ENCODE measurements at regions not wholly inside any gene's neighbourhood (a gene's known extent, or its start where the extent isn't known, plus 50 kb on each side); places are given as distances from the start of the nearest gene placed in this dataset.

DNA sequence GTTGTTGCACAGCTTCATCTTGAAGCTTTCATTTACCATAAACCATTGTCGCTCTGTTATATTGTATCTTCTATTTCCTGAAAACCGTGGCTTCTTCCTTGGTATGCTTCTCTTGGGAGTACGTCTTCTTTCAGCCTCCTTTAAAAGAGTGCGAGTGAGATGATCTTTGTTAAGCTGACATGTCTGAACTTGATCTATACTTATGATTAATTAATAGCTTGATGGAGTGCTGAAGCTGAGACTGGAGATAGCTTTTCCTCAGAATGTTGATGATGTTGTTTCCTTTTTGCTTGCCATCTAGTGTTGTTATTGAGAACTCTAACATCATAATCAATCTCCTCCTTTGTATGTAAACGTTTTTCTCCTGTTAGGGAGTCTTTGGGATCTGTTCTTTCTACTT, 529.3 kb upstream of the SPRY2 start:
- Histone ChIP-seq H3K4me3 (no peak overlapping the region), H2AFZ (peak overlapping the region; percentile 63; the same call in 1 of the 2 replicates), H3K27ac (ENCODE audit: low read depth) (no peak overlapping the region), H3K27me3 (ENCODE audit: insufficient read depth) (no peaks in the 10 kb centered on the region), H3K79me2 (replicated peaks; ENCODE audit: insufficient read depth) (no peaks in the 10 kb centered on the region), H3K9me2 (ENCODE audit: insufficient read depth) (no peaks in the 10 kb centered on the region), H3K36me3 (ENCODE audit: insufficient read depth) (no peaks in the 10 kb centered on the region), H3K4me2 (no peak overlapping the region), H4K20me1 (replicated peaks; ENCODE audit: insufficient read depth) (no peaks in the 10 kb centered on the region), H3K4me1 (ENCODE audit: insufficient read depth) (peaks cover 7% of the 10 kb centered on the region; the same call in 1 of the 2 replicates), H3F3A (replicated peaks; ENCODE audit: low read depth) (no peaks in the 10 kb centered on the region)
- no peak for DNase-seq (ENCODE audit: low spot score)
- TF ChIP-seq EZH2phosphoT487 (IDR thresholded peaks at IDR 0.05; ENCODE audit: unreplicated experiment): no peak
- no peak for TF ChIP-seq CREB1 (CRISPR knock-in tag; IDR thresholded peaks at IDR 0.05; ENCODE audit: low read depth)
- no peak for TF ChIP-seq JUNB (IDR thresholded peaks at IDR 0.05; ENCODE audit: unreplicated experiment)
- TF ChIP-seq, protein P1, sequence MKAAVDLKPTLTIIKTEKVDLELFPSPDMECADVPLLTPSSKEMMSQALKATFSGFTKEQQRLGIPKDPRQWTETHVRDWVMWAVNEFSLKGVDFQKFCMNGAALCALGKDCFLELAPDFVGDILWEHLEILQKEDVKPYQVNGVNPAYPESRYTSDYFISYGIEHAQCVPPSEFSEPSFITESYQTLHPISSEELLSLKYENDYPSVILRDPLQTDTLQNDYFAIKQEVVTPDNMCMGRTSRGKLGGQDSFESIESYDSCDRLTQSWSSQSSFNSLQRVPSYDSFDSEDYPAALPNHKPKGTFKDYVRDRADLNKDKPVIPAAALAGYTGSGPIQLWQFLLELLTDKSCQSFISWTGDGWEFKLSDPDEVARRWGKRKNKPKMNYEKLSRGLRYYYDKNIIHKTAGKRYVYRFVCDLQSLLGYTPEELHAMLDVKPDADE (IDR thresholded peaks at IDR 0.05): no peak
- TF ChIP-seq ZNF114 (CRISPR knock-in tag; IDR thresholded peaks at IDR 0.05): no peak
- no peak for TF ChIP-seq POLR2AphosphoS5 (IDR thresholded peaks at IDR 0.05; ENCODE audit: low read depth)
- TF ChIP-seq EZH2 (IDR thresholded peaks at IDR 0.05; ENCODE audit: low read depth, unreplicated experiment): no peak
- TF ChIP-seq STAT1 (IDR thresholded peaks at IDR 0.05; ENCODE audit: unreplicated experiment): no peak
- TF ChIP-seq NANOG (IDR thresholded peaks at IDR 0.05; ENCODE audit: borderline replicate concordance): no peak
- no peak for TF ChIP-seq CTCF (conservative IDR thresholded peaks at IDR 0.05; ENCODE audit: low read depth in 2 of 2)
- no peak for TF ChIP-seq ZNF331 (CRISPR knock-in tag; IDR thresholded peaks at IDR 0.05; ENCODE audit: low read depth)
- TF ChIP-seq, protein P2, sequence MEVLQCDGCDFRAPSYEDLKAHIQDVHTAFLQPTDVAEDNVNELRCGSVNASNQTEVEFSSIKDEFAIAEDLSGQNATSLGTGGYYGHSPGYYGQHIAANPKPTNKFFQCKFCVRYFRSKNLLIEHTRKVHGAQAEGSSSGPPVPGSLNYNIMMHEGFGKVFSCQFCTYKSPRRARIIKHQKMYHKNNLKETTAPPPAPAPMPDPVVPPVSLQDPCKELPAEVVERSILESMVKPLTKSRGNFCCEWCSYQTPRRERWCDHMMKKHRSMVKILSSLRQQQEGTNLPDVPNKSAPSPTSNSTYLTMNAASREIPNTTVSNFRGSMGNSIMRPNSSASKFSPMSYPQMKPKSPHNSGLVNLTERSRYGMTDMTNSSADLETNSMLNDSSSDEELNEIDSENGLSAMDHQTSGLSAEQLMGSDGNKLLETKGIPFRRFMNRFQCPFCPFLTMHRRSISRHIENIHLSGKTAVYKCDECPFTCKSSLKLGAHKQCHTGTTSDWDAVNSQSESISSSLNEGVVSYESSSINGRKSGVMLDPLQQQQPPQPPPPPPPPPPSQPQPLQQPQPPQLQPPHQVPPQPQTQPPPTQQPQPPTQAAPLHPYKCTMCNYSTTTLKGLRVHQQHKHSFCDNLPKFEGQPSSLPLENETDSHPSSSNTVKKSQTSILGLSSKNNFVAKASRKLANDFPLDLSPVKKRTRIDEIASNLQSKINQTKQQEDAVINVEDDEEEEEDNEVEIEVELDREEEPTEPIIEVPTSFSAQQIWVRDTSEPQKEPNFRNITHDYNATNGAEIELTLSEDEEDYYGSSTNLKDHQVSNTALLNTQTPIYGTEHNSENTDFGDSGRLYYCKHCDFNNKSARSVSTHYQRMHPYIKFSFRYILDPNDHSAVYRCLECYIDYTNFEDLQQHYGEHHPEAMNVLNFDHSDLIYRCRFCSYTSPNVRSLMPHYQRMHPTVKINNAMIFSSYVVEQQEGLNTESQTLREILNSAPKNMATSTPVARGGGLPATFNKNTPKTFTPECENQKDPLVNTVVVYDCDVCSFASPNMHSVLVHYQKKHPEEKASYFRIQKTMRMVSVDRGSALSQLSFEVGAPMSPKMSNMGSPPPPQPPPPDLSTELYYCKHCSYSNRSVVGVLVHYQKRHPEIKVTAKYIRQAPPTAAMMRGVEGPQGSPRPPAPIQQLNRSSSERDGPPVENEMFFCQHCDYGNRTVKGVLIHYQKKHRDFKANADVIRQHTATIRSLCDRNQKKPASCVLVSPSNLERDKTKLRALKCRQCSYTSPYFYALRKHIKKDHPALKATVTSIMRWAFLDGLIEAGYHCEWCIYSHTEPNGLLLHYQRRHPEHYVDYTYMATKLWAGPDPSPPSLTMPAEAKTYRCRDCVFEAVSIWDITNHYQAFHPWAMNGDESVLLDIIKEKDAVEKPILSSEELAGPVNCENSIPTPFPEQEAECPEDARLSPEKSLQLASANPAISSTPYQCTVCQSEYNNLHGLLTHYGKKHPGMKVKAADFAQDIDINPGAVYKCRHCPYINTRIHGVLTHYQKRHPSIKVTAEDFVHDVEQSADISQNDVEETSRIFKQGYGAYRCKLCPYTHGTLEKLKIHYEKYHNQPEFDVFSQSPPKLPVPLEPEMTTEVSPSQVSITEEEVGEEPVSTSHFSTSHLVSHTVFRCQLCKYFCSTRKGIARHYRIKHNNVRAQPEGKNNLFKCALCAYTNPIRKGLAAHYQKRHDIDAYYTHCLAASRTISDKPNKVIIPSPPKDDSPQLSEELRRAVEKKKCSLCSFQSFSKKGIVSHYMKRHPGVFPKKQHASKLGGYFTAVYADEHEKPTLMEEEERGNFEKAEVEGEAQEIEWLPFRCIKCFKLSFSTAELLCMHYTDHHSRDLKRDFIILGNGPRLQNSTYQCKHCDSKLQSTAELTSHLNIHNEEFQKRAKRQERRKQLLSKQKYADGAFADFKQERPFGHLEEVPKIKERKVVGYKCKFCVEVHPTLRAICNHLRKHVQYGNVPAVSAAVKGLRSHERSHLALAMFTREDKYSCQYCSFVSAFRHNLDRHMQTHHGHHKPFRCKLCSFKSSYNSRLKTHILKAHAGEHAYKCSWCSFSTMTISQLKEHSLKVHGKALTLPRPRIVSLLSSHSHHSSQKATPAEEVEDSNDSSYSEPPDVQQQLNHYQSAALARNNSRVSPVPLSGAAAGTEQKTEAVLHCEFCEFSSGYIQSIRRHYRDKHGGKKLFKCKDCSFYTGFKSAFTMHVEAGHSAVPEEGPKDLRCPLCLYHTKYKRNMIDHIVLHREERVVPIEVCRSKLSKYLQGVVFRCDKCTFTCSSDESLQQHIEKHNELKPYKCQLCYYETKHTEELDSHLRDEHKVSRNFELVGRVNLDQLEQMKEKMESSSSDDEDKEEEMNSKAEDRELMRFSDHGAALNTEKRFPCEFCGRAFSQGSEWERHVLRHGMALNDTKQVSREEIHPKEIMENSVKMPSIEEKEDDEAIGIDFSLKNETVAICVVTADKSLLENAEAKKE (CRISPR knock-in tag; IDR thresholded peaks at IDR 0.05): no peak
- no peak for TF ChIP-seq REST (IDR thresholded peaks at IDR 0.05; ENCODE audit: unreplicated experiment)
- no peak for ATAC-seq
- no peak overlapping the region for H3K27ac Mint-ChIP-seq
- no peaks in the 10 kb centered on the region for H3K9me3 Mint-ChIP-seq
- H3K4me3 Mint-ChIP-seq: no peak overlapping the region
- H3K4me1 Mint-ChIP-seq: peaks cover 4% of the 10 kb centered on the region; the same call in 2 of the 3 replicates
- H3K36me3 Mint-ChIP-seq (ENCODE audit: low read depth): no peaks in the 10 kb centered on the region
- no peaks in the 10 kb centered on the region for H3K27me3 Mint-ChIP-seq (ENCODE audit: insufficient read depth, low read depth, poor library complexity)
